Medulla oblongata (tissue), 1 donor: ENCODE measurements at regions not wholly inside any gene's neighbourhood (a gene's known extent, or its start where the extent isn't known, plus 50 kb on each side); places are given as distances from the start of the nearest gene placed in this dataset.

ENCODE experiments used
- DNase-seq: peaks from one replicate; pipeline ENCODE4 v3.0.0-alpha.2; 2015; ENCODE audit errors: extremely low spot score

- DNase-seq: no peak
Observed at GRCh38 chr13:47175172-47175866, 278.5 kb upstream of the HTR2A start.

- no peak for DNase-seq
Observed at GRCh38 chr13:47170971-47171370, 274.1 kb upstream of the HTR2A start.

GRCh38 chr13:47168618-47169017 is 271.8 kb upstream of the HTR2A start:
- no peak for DNase-seq

GRCh38 chr13:47168066-47168465 is 271.2 kb upstream of the HTR2A start:
- no peak for DNase-seq

- no peak for DNase-seq
Observed at GRCh38 chr13:47166336-47166735, 269.5 kb upstream of the HTR2A start.

- no peak for DNase-seq
Observed at GRCh38 chr13:47159853-47160550, 263.1 kb upstream of the HTR2A start.

GRCh38 chr13:47158593-47158992 is 261.7 kb upstream of the HTR2A start:
- DNase-seq: no peak

GRCh38 chr13:47148543-47148942 is 251.7 kb upstream of the HTR2A start:
- no peak for DNase-seq

GRCh38 chr13:47147812-47148119 is 250.9 kb upstream of the HTR2A start:
- DNase-seq: no peak

- no peak for DNase-seq
Observed at GRCh38 chr13:47146991-47147811, 250.3 kb upstream of the HTR2A start.

GRCh38 chr13:47146136-47146535 is 249.3 kb upstream of the HTR2A start:
- DNase-seq: no peak

- DNase-seq: no peak
Observed at GRCh38 chr13:47144782-47145181, 247.9 kb upstream of the HTR2A start.

GRCh38 chr13:47142105-47142504 is 245.3 kb upstream of the HTR2A start:
- DNase-seq: no peak

GRCh38 chr13:47139519-47139918 is 242.7 kb upstream of the HTR2A start:
- no peak for DNase-seq

GRCh38 chr13:47136504-47136941 is 239.7 kb upstream of the HTR2A start:
- no peak for DNase-seq

GRCh38 chr13:47135800-47136503 is 239.1 kb upstream of the HTR2A start:
- DNase-seq: no peak

GRCh38 chr13:47134939-47135489 is 238.2 kb upstream of the HTR2A start:
- DNase-seq: no peak

GRCh38 chr13:47133011-47133445 is 236.2 kb upstream of the HTR2A start:
- no peak for DNase-seq

GRCh38 chr13:47129461-47129860 is 232.6 kb upstream of the HTR2A start:
- DNase-seq: no peak

- no peak for DNase-seq
Observed at GRCh38 chr13:47126432-47126831, 229.6 kb upstream of the HTR2A start.

GRCh38 chr13:47121092-47121763 is 224.4 kb upstream of the HTR2A start:
- DNase-seq: no peak
